Naive thymus-derived CD8-positive, alpha-beta T cell (primary cell): ENCODE measurements at regions not wholly inside any gene's neighbourhood (a gene's known extent, or its start where the extent isn't known, plus 50 kb on each side); places are given as distances from the start of the nearest gene placed in this dataset.

Source experiments
- ATAC-seq, 2 donors: fragments of 150-1000 bp; cut with Tn5 transposase in 1 of 2; sonication (Bioruptor Pico), chemical (Tn5 transposase) in 1 of 2; 1 replicate in 1 of 2; 2 replicates in 1 of 2; pipeline ENCODE4 v1.10.0; 2021; ENCODE audit warnings: mild to moderate bottlenecking in 2 of 2, moderate library complexity in 2 of 2
- POLR2A ChIA-PET: fragments of 350-600 bp; sonication (Branson Sonifier 250); formaldehyde crosslinking; loops from one replicate; lab custom pipeline; 2021; ENCODE audit warnings: antibody characterized with exemption; lab: Charles Lee
- DNase-seq, 10 donors: peaks; one replicate each; pipeline versions ENCODE4 v3.0.0 to v3.0.0-alpha.2; 2020 to 2022
- H3K27ac Mint-ChIP-seq, 10 donors: one replicate each; pipeline ENCODE4 v1.8.0; 2020 to 2022; ENCODE audit warnings: mild to moderate bottlenecking in 10 of 10, mixed read lengths in 10 of 10, moderate library complexity in 4 of 10, inconsistent platforms in 1 of 10
- H3K27me3 Mint-ChIP-seq, 5 donors: one replicate each; pipeline ENCODE4 v1.8.0; 2021 to 2022; ENCODE audit warnings: mixed read lengths in 5 of 5
- H3K36me3 Mint-ChIP-seq, 3 donors: one replicate each; pipeline ENCODE4 v1.8.0; 2020 to 2022; ENCODE audit warnings: mixed read lengths in 3 of 3, mild to moderate bottlenecking in 2 of 3, inconsistent platforms in 1 of 3
- H3K4me1 Mint-ChIP-seq, 4 donors: one replicate each; pipeline ENCODE4 v1.8.0; 2021 to 2022; ENCODE audit warnings: mixed read lengths in 4 of 4
- H3K4me3 Mint-ChIP-seq, 10 donors: one replicate each; pipeline ENCODE4 v1.8.0; 2020 to 2022; ENCODE audit warnings: mild to moderate bottlenecking in 10 of 10, mixed read lengths in 10 of 10, moderate library complexity in 6 of 10, inconsistent platforms in 1 of 10
- H3K9me3 Mint-ChIP-seq, 9 donors: one replicate each; pipeline ENCODE4 v1.8.0; 2020 to 2022; ENCODE audit warnings: mixed read lengths in 9 of 9, mild to moderate bottlenecking in 3 of 9, inconsistent platforms in 1 of 9, moderate library complexity in 1 of 9

GRCh38 chr18:37673671-37674070 lies 108.1 kb upstream of the CELF4 start:
- DNase-seq (no peak), ATAC-seq (no peak)
- no peaks in the 10 kb centered on the region for H3K4me1 Mint-ChIP-seq
- H3K36me3 Mint-ChIP-seq = no peaks in the 10 kb centered on the region
- no peak overlapping the region for H3K27ac Mint-ChIP-seq
- POLR2A ChIA-PET = no interaction called here
- no peaks in the 10 kb centered on the region for H3K27me3 Mint-ChIP-seq
- H3K4me3 Mint-ChIP-seq = no peak overlapping the region
- peaks cover 0 to 4% (median 0%) of the 10 kb centered on the region in 9 donors for H3K9me3 Mint-ChIP-seq

DNA sequence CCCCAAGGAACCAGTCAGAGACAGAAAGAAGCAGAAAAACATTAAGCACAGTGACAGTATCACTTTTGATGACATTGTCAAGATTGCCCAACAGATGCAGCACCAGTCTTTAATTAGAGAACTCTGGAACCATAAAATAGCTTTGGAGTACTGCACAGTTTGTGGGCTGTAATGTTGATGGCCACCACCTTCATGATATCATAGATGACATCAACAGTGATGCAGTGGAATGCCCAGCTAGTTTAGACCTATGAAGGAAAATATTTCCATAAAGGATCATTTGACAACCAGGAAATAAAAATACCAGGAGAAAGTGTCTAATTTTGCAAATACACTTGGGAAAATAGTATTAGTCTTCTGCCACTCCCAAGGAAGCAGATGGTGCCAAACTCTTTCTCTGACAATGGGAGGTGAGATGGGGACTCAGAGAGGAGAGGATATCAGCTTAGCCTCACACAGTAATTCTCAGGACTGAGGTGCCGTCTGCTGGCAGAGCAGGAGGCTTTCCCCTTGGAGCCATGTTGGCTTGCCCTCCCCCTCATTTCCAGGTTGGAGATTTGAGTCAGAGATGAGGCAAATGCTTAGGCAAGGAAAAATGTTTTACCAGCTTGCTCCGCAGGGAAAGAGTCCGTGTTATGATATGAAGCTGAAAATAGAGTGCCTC lies 107.5 kb upstream of the CELF4 start:
- H3K4me1 Mint-ChIP-seq = no peaks in the 10 kb centered on the region

GRCh38 chr18:37672001-37672400 lies 106.4 kb upstream of the CELF4 start:
- H3K4me1 Mint-ChIP-seq = no peaks in the 10 kb centered on the region
- peaks cover 0 to 4% (median 0%) of the 10 kb centered on the region in 9 donors for H3K9me3 Mint-ChIP-seq
- POLR2A ChIA-PET = no interaction called here
- H3K4me3 Mint-ChIP-seq = no peak overlapping the region
- no peak overlapping the region for H3K27ac Mint-ChIP-seq
- H3K27me3 Mint-ChIP-seq = no peaks in the 10 kb centered on the region
- DNase-seq (no peak), ATAC-seq (no peak)
- no peaks in the 10 kb centered on the region for H3K36me3 Mint-ChIP-seq

More for the DNA sequence above, 107.5 kb upstream of the CELF4 start:
- Mint-ChIP-seq H3K27me3 (no peaks in the 10 kb centered on the region), H3K27ac (peak overlapping the region in 1 of 10 donors; percentile 11), H3K36me3 (no peaks in the 10 kb centered on the region), H3K4me3 (no peak overlapping the region), H3K9me3 (peaks cover 0 to 4% (median 0%) of the 10 kb centered on the region in 9 donors)
- POLR2A ChIA-PET = no interaction called here
- DNase-seq (no peak), ATAC-seq (no peak)

GRCh38 chr18:37671530-37671929 lies 105.9 kb upstream of the CELF4 start:
- no peak for ATAC-seq

GRCh38 chr18:37671119-37671518 lies 105.5 kb upstream of the CELF4 start:
- Mint-ChIP-seq H3K36me3 (no peaks in the 10 kb centered on the region), H3K27me3 (no peaks in the 10 kb centered on the region), H3K4me3 (no peak overlapping the region), H3K4me1 (no peaks in the 10 kb centered on the region), H3K9me3 (peaks cover 0 to 4% (median 0%) of the 10 kb centered on the region in 9 donors), H3K27ac (no peak overlapping the region)
- DNase-seq (no peak), ATAC-seq (no peak)
- POLR2A ChIA-PET = no interaction called here

More at GRCh38 chr18:37671530-37671929, 105.9 kb upstream of the CELF4 start:
- Mint-ChIP-seq H3K4me1 (no peaks in the 10 kb centered on the region), H3K4me3 (no peak overlapping the region), H3K27me3 (no peaks in the 10 kb centered on the region), H3K36me3 (no peaks in the 10 kb centered on the region), H3K27ac (no peak overlapping the region), H3K9me3 (peaks cover 0 to 4% (median 0%) of the 10 kb centered on the region in 9 donors)
- POLR2A ChIA-PET = no interaction called here
- no peak for DNase-seq

DNA sequence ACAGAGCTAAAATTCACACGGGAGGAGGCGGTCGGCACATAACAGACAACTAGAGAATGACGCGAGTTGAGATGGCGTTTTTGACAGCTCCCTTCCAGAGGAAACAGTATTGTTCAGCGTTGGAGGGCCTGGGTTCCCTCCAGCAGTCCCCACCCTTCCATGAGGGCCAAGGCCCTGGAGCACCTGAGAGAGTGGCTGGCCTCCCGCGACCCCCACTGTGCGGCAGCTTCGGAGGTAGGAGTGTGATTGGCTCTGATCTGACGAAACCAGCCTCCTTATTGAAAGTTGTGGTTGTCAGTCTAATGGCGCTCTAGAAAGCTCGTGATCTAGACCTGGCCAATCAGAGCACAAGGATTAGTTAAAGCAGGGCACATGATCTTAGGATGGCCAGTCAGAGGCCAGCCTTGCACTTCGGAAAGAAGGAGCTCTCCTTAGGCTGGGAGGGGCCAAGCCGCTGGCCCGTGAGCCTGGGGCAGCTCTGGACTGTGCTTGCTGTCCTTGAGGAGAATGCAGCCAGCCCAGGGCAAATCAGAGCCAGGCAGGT lies 104.5 kb upstream of the CELF4 start:
- Mint-ChIP-seq H3K27ac (no peak overlapping the region), H3K36me3 (no peaks in the 10 kb centered on the region), H3K9me3 (peaks cover 0 to 2% (median 0%) of the 10 kb centered on the region in 9 donors), H3K4me1 (no peaks in the 10 kb centered on the region), H3K4me3 (no peak overlapping the region), H3K27me3 (no peaks in the 10 kb centered on the region)
- DNase-seq (no peak), ATAC-seq (no peak)
- POLR2A ChIA-PET = no interaction called here

DNA sequence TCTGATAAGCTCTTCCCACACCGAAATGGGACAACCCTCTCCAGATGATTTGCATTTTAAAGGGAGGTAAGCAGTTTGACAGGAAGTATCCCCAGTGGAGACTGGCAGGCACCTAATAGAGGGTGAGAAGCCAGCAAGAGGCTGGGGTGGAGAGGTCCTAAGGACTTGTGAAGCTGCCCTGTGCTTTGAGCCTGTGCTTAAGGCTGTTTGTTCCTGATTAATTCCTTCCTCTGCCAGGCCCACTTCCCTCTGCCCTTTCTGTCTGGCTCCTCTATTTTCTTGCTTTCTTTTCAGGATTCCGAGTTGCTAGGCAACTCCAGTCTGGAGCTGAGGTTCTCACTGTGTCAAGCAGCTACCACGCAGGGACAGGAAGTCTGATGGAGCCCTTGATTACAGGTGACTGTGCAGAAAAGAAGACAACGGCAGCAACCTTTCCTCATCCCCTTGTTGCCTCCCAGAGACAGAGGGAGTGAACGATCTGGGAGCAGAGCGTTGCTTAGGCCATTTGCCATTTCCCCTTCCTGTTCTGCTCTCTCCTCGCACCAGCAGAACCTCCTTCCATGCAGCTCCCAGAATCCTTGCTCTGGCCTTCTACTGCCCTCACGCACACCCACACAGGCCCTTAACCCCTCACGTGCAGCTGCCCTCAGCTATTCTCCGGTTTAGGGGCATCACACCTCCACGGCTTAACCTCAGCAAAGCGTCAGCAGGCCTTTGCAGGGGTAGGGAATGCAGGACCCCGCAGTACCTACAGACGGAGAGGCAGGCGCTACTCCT lies 103.6 kb upstream of the CELF4 start:
- H3K36me3 Mint-ChIP-seq = no peaks in the 10 kb centered on the region
- H3K27ac Mint-ChIP-seq = no peak overlapping the region
- no peak for DNase-seq
- POLR2A ChIA-PET = no interaction called here
- no peaks in the 10 kb centered on the region for H3K27me3 Mint-ChIP-seq
- no peak for ATAC-seq
- peaks cover 0 to 2% (median 0%) of the 10 kb centered on the region in 9 donors for H3K9me3 Mint-ChIP-seq
- no peak overlapping the region for H3K4me3 Mint-ChIP-seq
- H3K4me1 Mint-ChIP-seq = no peaks in the 10 kb centered on the region

DNA sequence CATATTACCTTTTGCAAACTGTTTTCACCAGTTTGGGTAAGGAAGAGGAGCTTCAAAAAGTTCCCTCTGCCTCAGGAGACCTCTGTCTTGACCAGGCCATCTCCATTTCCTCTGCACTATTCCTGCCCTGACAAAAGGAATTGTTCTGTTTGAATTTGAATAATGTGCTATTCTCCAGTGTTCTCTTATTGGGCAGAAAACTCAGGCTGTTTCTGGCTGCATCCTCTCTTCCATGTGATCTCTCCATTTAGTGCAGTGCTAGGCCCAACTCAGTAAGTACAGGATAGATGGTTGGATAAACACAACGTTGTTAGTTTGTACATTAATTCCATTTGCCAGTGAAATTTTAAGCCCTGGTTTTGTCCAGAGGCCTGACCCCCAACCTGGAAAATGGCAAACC lies 102.2 kb upstream of the CELF4 start:
- DNase-seq (no peak), ATAC-seq (no peak)
- H3K4me3 Mint-ChIP-seq = no peak overlapping the region
- POLR2A ChIA-PET = no interaction called here
- peaks cover 0 to 4% (median 0%) of the 10 kb centered on the region in 9 donors for H3K9me3 Mint-ChIP-seq
- H3K4me1 Mint-ChIP-seq = no peaks in the 10 kb centered on the region
- H3K27me3 Mint-ChIP-seq = peaks cover 0 to 2% (median 0%) of the 10 kb centered on the region in 5 donors
- no peaks in the 10 kb centered on the region for H3K36me3 Mint-ChIP-seq
- no peak overlapping the region for H3K27ac Mint-ChIP-seq

GRCh38 chr18:37666991-37667390 lies 101.4 kb upstream of the CELF4 start:
- POLR2A ChIA-PET = no interaction called here
- Mint-ChIP-seq H3K4me3 (no peak overlapping the region), H3K9me3 (peaks cover 0 to 4% (median 0%) of the 10 kb centered on the region in 9 donors), H3K4me1 (no peaks in the 10 kb centered on the region), H3K27me3 (peaks cover 0 to 4% (median 0%) of the 10 kb centered on the region in 5 donors), H3K36me3 (no peaks in the 10 kb centered on the region), H3K27ac (no peak overlapping the region)
- ATAC-seq = no peak
- no peak for DNase-seq

DNA sequence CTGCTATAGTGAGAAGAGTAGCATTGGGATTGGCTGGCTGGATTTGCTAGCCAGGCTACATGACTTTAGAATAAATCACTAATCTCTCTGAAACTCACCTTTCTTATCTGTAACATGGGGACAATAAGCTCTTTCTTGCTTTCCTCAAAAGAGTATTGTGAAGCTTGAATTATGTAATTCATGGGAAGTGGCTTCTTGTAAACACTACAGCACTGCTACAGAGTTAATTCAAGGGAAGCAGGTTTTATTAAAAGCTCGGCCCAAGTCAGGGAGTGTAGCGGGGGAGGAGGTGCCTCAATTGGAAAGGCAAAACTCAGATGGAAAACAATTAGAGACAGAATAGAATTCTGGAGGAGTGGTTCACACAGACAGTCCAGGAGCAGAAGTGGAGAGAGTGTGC lies 100.9 kb upstream of the CELF4 start:
- no peak overlapping the region for H3K4me3 Mint-ChIP-seq
- no peak for DNase-seq
- POLR2A ChIA-PET = no interaction called here
- H3K27me3 Mint-ChIP-seq = peaks cover 0 to 4% (median 0%) of the 10 kb centered on the region in 5 donors
- ATAC-seq = no peak
- no peaks in the 10 kb centered on the region for H3K36me3 Mint-ChIP-seq
- H3K27ac Mint-ChIP-seq = no peak overlapping the region
- no peaks in the 10 kb centered on the region for H3K4me1 Mint-ChIP-seq
- H3K9me3 Mint-ChIP-seq = peaks cover 0 to 4% (median 0%) of the 10 kb centered on the region in 9 donors

DNA sequence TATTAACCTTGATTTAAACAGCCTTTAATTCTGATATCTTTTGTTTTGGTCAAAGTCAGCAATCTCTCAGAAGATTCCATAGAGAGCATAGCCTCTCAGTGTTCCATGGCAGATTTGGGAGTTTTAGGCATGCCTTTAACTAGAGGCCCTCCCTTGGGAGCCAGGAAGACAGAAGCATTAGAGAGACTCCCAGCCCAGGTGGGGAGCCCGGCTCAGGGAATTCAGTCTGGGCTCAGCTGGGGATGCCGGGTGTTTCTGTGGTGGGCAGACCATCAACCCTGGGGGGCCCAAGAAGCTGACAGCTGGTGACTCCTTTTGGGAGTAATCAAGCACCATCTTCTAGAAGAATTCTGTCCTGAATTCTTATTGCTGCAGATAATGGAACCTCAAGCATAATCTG lies 99.7 kb upstream of the CELF4 start:
- no peak for DNase-seq
- Mint-ChIP-seq H3K9me3 (peaks cover 0 to 4% (median 0%) of the 10 kb centered on the region in 9 donors), H3K27ac (no peak overlapping the region), H3K4me3 (no peak overlapping the region), H3K36me3 (no peaks in the 10 kb centered on the region), H3K4me1 (no peaks in the 10 kb centered on the region), H3K27me3 (peaks cover 0 to 4% (median 0%) of the 10 kb centered on the region in 5 donors)
- POLR2A ChIA-PET = no interaction called here
- no peak for ATAC-seq

GRCh38 chr18:37663446-37663845 lies 97.8 kb upstream of the CELF4 start:
- Mint-ChIP-seq H3K9me3 (peaks cover 0 to 4% (median 0%) of the 10 kb centered on the region in 9 donors), H3K4me3 (no peak overlapping the region), H3K27me3 (peaks cover 0 to 14% (median 3%) of the 10 kb centered on the region in 5 donors), H3K4me1 (no peaks in the 10 kb centered on the region), H3K36me3 (no peaks in the 10 kb centered on the region), H3K27ac (no peak overlapping the region)
- ATAC-seq = no peak
- no peak for DNase-seq
- POLR2A ChIA-PET = no interaction called here
